GM19455 (cell line): ENCODE measurements at regions not wholly inside any gene's neighbourhood (a gene's known extent, or its start where the extent isn't known, plus 50 kb on each side); places are given as distances from the start of the nearest gene placed in this dataset.

Source experiments
- ATAC-seq: cut with Tn5 transposase; IDR thresholded peaks from one replicate; pipeline ENCODE4 v1.9.1; 2021; ENCODE audit not compliant: unreplicated experiment

GRCh38 chr2:157125685-157126084, 131.8 kb upstream of the GALNT5 start:
- no peak for ATAC-seq

DNA sequence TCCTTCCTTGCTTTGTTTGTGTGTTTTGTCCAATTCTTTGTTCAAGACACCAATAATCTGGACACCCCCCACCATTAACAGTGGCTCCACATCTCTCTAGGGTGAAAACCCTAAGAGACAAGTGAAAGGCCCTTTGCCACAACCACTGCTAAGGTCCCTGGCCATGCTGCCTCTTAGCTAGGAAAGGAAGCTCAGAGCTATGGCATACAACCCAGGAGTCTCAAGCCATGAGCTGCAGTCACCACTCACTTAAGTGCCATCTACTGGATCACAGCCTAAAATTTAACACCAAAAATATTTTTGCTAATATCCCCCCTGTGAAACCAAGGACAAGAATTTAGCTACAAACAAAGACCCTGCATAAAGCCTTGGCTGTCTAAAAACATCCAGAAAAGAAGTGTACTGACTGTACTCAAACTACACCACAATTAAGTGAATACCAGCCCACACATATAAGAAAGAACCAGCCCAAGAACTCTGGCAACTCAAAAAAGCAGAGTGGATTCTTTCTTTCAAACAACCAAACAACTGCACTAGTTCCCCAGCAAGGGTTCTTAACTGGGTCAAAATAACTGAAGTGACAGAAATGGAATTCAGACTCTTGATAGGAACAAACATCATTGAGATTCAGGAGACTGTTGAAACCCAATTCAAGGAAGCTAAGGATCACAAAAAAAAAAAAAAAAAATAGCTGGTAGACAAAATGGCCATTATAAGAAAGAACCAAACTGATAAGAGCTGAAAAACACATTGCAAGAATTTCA, 130.1 kb upstream of the GALNT5 start:
- no peak for ATAC-seq

- no peak for ATAC-seq
Observed at GRCh38 chr2:157143901-157144300, 113.6 kb upstream of the GALNT5 start.

GRCh38 chr2:157149270-157149669, 108.2 kb upstream of the GALNT5 start:
- no peak for ATAC-seq

- peak; percentile 96 for ATAC-seq
Observed at GRCh38 chr2:157150747-157151146, 106.8 kb upstream of the GALNT5 start.

DNA sequence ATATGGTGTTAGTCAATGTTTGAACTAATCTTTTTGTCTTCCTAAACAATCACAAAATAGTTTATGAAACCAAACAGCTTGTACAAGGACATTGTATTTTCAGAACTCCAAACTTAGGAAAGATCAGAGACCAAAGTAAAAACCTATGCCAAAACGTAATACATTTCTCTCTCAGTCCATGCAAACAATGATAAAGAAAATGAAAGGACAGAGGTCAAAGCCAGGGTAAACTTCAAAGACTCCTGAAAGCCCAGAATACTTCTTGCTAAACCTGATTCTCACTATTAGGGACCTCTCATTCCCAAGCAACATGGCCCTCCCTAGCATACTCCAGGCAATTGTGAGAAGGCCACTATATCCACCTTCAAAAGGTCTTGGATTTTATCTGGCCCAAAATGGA, 105.1 kb upstream of the GALNT5 start:
- ATAC-seq = no peak

- no peak for ATAC-seq
Observed at GRCh38 chr2:157155992-157156391, 101.5 kb upstream of the GALNT5 start.

GRCh38 chr2:157158111-157158510, 99.4 kb upstream of the GALNT5 start:
- no peak for ATAC-seq

DNA sequence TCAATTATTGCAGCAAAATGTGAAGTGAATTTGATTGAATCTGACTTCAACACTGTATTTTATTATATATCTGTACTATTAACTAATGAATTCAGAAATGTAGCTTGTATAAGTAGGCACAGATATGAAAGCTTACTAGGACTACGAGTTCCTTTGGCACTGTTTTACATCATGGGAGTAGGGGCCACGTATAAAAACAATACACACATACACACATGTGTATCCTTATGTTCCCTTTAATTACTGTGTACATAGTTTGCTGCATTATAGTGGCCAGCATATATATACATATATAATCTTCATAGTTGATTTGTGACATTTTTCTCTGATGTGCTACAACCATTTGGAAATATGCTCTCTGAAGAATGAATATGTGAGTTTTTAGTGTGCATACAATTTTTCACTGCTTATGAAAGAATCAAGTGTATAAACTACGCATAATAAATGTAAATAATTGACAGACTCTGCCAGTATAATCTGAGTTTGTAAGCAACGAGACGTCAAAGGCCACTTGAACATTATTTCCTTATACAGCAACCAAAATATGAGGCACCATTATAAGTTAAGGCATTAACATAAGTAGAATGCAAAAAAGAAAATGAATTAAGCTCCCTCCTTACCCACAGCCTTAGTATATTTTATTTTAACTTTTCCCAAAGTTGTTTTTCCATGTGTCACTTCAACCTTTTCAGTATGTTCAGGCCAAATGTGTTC, 98.1 kb upstream of the GALNT5 start:
- ATAC-seq = no peak

DNA sequence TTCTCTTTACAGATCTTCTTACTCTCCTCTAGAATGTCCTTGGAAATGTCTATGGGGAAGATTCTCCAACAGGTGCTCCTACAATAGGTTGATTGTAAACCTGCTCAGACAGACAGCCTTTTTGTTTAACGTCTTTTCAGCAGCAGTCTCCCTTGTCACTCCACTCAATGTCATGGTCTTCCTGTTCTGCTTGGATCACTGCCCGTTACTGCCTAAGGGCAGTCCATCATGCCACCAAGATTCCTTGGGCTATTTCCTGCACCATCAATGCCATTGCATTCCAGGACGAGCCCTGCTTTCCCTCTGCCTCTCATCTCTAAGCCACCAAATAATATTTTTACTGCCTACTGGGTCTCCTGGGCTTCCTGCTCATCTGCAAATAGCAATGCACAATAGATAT, 97.4 kb upstream of the GALNT5 start:
- ATAC-seq = no peak

- ATAC-seq = no peak
Observed at GRCh38 chr2:157164370-157164769, 93.1 kb upstream of the GALNT5 start.

DNA sequence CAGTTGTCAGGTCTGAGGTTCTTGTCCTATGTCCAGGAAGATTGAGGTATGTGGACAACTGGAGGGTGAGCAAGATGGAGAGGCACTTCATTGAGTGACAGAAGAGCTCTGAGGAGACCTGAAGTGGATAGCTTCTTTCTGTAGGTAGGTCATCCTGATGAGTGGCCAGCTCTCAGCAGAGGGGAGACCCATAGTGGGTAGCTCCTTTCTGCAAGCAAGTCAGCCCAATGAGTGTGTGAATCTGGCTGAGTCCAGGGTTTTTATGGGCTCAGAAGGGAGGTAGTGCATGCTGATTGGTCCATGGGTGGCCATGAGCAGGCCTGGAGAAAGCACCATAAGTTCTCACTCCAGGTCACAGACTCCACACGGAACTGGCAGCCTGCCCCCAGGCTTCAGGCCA, 92.6 kb upstream of the GALNT5 start:
- no peak for ATAC-seq

- ATAC-seq = no peak
Observed at GRCh38 chr2:157168501-157168900, 89.0 kb upstream of the GALNT5 start.

DNA sequence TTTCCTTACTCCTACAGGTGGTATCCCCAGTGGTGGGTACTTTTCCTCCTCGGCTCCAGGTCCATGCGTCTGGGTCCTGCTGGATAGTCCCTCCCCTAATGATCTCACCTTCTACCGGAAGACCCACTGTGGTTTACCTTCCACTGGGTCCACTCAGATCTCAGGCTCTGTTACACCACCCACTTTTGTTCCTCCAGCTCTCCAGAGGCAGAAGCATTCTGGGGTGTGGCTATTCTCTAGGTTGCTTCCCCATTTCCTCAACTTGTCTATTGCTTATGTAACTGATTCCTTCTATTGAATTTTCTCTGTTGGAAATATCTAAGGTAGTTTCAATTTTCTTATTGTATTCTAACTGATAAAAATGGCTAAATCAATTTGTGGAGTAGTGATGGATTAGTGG, 87.6 kb upstream of the GALNT5 start:
- ATAC-seq = no peak

DNA sequence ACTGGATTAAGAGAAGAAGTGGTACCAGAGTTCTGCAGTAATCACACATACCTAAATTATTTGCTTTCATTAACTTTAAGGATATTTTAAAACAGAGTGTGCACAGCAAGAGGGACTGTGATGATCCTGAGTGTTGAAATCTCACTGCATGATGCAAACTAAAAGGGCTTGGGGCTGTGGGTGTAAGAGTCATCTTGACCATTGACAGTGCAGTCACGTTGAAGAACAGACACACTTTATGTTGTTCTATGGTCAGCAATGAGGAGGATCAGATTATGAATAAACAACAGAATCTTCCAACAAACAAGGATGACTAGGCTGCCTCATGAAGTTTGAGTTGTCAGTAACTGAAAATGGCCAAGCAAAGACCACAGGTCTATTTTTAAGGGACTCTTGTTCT, 87.2 kb upstream of the GALNT5 start:
- ATAC-seq = no peak

GRCh38 chr2:157172239-157172638, 85.3 kb upstream of the GALNT5 start:
- ATAC-seq = no peak

DNA sequence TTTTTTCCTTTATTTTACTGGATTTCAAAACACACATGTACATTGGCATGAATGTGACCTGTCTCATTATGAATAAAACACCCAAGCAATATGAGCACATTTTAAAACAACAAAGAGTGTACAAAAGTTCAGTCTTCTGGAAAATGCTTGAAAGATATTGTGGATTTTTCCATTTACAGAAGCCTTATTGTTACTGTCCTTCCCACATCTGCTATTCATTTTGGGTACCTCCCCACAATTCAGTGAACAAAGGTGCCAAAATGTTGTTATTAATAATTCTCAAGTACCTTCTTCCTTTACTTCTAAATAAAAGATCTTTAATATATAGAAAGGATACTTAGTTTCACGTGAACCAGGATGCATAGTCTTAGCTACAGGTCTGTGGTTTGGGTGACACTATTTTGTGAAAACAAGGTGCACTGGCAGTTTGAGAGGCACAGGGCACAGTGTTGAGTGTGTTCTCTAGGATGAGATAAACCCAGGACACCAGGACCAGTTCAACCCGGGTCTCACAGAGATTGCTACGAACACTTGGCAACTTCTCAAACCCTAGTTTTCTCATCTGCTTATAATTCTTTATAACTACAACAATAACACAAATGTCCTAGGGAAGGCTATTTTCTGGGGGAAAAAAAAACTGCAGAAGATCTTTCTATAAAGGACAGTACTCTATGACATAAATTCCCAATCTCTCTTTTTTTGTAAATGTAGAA, 84.5 kb upstream of the GALNT5 start:
- no peak for ATAC-seq

DNA sequence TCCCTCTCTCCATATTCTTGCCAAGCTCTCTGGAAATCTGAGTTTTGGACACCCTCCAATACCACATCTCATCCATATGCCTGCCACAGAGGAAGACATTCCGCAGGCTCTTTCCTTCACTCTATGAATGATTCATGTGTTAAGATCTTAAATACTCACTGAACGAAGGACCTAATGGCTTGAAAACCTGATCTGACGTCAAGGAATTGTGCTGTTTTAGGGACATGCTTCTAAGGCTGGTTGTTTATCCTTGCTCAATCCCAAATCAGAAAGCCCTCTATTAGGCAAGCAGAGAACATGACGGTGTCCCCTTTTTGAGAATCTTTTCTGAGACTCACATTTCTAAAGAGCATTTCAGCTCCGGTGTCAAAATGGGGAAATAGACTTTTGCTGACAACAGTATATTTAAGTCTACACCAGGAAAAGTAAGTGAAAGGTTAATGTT, 83.7 kb upstream of the GALNT5 start:
- ATAC-seq = no peak

- no peak for ATAC-seq
Observed at GRCh38 chr2:157174321-157174720, 83.2 kb upstream of the GALNT5 start.

GRCh38 chr2:157176602-157177001, 80.9 kb upstream of the GALNT5 start:
- ATAC-seq = no peak

DNA sequence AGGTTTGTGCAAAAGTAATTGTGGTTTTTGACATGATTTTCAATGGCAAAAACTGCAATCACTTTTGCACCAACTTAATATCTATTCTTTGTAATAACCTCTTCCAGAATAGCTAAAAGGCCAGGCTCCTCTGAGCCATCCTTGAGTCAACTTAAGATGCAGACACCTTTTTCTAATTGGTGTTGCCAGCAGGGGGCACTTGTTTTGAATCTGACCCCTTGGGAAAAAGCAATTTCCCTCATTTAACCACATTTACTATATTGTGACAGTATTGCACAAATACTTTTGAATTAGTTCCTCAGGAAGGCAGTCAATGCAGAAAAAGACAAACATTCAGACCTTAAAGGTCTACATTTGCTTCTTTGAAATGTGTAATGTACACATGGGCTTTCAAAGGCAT, 78.6 kb upstream of the GALNT5 start:
- no peak for ATAC-seq
